AG09309 (cell line): ENCODE measurements at regions not wholly inside any gene's neighbourhood (a gene's known extent, or its start where the extent isn't known, plus 50 kb on each side); places are given as distances from the start of the nearest gene placed in this dataset.

Experiments used
- DNase-seq: peaks from one replicate; pipeline ENCODE4 v3.0.0-alpha.2; 2010; ENCODE audit warnings: low read depth
- H3K4me3 ChIP-seq: 2 replicates; pipeline ENCODE4 v1.5.1; 2011; ENCODE audit warnings: mild to moderate bottlenecking, low read depth, low read length, moderate library complexity; ENCODE audit not compliant: control insufficient read depth
- TF ChIP-seq, protein P1 (sequence below): IDR thresholded peaks from 2 replicates; pipeline ENCODE4 v1.5.1; 2011; ENCODE audit warnings: mild to moderate bottlenecking, low read depth, low read length, inconsistent platforms; ENCODE audit not compliant: insufficient read depth, control insufficient read depth; ENCODE audit errors: missing control alignments

DNA sequence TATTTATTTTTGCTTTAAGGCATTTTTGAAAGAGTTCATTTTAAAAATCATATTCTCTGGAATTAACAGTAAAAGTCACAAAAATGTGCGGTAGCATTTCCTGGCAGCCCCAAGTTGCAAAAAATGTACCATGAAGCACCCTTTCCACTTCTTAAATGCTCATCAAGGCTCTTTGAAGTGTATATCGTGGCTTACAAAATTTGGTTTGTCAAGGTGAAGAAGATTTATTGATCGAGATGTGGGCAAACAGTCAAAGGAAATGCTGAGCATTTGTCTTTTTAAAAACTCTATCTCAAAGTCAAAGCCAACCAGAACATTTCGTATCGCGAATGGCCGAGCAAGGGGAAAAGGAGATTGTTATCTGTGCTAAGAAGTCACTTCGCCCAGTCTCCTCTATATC lies 277.5 kb upstream of the KAZN start:
- no peak overlapping the region for H3K4me3 ChIP-seq
- DNase-seq: no peak
- TF ChIP-seq, protein P1, sequence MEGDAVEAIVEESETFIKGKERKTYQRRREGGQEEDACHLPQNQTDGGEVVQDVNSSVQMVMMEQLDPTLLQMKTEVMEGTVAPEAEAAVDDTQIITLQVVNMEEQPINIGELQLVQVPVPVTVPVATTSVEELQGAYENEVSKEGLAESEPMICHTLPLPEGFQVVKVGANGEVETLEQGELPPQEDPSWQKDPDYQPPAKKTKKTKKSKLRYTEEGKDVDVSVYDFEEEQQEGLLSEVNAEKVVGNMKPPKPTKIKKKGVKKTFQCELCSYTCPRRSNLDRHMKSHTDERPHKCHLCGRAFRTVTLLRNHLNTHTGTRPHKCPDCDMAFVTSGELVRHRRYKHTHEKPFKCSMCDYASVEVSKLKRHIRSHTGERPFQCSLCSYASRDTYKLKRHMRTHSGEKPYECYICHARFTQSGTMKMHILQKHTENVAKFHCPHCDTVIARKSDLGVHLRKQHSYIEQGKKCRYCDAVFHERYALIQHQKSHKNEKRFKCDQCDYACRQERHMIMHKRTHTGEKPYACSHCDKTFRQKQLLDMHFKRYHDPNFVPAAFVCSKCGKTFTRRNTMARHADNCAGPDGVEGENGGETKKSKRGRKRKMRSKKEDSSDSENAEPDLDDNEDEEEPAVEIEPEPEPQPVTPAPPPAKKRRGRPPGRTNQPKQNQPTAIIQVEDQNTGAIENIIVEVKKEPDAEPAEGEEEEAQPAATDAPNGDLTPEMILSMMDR: no peak

DNA sequence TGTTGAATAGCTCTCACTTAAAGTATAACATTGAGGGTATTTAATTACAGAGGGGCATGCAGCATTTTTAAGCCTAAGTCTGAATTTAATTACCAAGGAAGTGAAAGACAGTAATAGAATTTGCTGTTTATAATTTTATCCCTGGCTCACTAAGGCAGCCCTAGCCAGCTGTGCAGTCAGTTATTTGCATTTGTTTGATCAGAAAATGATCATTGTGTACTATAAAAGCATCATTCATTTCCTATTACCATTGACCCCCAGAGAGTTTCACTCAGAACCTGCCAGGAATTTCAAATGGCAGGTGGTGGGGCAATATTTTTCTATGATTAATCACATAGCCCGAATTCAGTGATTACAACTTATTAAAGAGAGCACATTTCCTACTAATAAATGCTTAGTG lies 277.1 kb upstream of the KAZN start:
- TF ChIP-seq, protein P1: no peak
- no peak for DNase-seq
- no peak overlapping the region for H3K4me3 ChIP-seq

DNA sequence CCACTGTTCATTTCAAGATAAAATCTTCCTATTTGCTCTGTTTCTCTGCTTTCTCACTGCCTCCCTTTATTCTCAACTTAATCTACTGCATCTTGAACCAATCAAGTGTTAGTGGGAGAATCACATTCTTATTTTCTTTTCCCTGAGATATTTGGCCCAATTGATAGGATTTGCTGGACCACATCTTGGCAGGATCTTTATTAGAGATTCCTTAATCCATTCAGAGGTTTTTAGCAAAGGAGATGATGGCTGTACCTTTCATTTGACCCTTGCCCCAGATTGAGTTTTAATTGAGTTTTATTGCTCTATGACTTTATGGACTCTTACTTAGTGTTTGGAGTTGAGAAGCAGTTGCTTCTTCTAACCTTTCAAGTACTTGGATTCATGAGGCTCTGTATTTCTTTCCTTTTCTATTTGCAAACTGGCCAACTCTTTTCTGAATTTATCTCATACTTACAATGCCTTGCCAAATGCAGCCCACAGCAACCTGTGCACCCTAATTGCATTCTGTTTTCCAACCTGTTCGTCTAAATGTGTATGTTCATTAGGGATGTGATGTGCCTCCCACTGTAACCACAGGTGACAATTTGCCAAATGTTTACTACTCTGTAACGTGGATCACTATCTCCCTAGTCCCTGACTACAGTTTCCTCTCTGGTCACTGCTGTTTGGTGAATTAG lies 274.8 kb upstream of the KAZN start:
- TF ChIP-seq, protein P1: no peak
- no peak overlapping the region for H3K4me3 ChIP-seq
- DNase-seq: no peak

DNA sequence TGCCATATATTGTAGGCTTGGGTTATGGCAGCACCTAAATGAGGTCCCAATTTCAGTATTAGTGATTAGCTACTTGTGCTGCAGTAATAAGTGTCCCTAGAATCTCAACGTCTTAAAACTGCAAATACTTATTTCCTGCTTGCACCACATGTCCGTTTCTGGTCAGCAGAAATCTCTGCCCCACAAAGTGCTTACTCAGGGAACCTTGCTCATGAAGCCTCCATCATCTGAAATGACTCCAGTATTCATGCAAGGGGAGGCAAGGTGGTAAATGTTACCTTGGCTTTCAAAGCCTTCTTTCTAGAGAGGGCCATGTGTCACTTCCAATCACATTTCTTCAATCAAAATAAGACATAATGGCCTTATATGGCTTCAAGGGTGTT lies 274.2 kb upstream of the KAZN start:
- DNase-seq: no peak
- no peak overlapping the region for H3K4me3 ChIP-seq
- TF ChIP-seq, protein P1: no peak

DNA sequence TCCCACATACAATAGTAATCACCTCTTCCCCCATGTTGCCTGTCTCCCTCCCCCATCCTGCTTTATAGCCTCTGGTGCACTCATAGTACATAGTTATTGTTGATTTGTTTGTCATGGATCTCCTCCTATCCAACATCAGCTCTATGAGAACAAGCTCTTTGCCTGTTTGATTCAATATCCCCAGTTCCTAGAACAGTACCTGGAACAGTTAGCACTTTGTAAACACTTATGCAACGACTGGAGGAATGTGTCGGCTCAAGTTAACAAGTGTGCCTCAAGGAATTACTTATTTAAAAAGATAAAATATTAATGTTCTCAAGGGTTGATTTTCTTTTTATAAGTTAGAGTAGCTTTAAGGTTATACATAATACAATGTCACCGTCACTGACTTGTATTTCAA lies 271.6 kb upstream of the KAZN start:
- H3K4me3 ChIP-seq: no peak overlapping the region
- TF ChIP-seq, protein P1: no peak
- DNase-seq: no peak

DNA sequence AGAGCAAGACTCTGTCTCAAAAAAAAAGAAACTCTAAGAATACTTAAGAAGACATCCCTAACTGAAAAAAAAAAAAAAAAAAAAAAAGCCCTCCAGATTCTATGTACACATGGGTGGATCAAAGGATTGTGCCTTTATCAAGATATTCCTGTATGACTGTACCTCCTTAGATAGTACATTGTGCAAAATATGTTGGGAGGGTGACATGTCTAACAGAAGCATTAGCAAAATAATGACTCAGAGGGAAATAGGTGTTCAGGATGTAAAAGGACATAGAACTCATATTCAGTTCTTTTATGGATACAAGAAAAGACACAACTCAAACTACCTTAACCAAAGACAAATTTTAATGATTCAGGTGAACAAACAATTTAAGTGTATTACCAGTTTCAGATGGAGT lies 269.8 kb upstream of the KAZN start:
- DNase-seq: no peak
- TF ChIP-seq, protein P1: no peak
- no peak overlapping the region for H3K4me3 ChIP-seq
